ENCODE measurements at regions not wholly inside any gene's neighbourhood (a gene's known extent, or its start where the extent isn't known, plus 50 kb on each side); places are given as distances from the start of the nearest gene placed in this dataset.
"Not testable (repeated sequence)": the region's sequence is repeated elsewhere in the genome, so short reads cannot be mapped to it uniquely, and the experiment has no call there.

- Mint-ChIP-seq H3K4me1 (no peaks in the 10 kb centered on the region), H3K4me3 (no peak overlapping the region), H3K27me3 (no peaks in the 10 kb centered on the region), H3K9me3 (ENCODE audit: low read depth) (peaks cover 6% of the 10 kb centered on the region), H3K36me3 (ENCODE audit: low read depth) (no peaks in the 10 kb centered on the region), H3K27ac (no peak overlapping the region)
- POLR2A ChIA-PET = interaction anchor here (0.6 kb wide), 1 partner anchor 177 kb away, joined by 3 read pairs; no protein-coding TSS in a partner anchor
- ATAC-seq (no peak), DNase-seq (no peak)
- CTCF ChIA-PET = no interaction called here
- intact Hi-C loops (cut with DNase I, micrococcal nuclease) = no loop called here
Measured at GRCh38 chr1:95659588-95659987, 425.6 kb downstream of the RWDD3 start.

- no peak overlapping the region for H3K27ac Mint-ChIP-seq
- CTCF ChIA-PET = no interaction called here
- peaks cover 8% of the 10 kb centered on the region for H3K9me3 Mint-ChIP-seq (ENCODE audit: low read depth)
- intact Hi-C loops (cut with DNase I, micrococcal nuclease) = no loop called here
- no peak for ATAC-seq
- POLR2A ChIA-PET = no interaction called here
- H3K36me3 Mint-ChIP-seq (ENCODE audit: low read depth) = no peaks in the 10 kb centered on the region
- no peaks in the 10 kb centered on the region for H3K27me3 Mint-ChIP-seq
- DNase-seq = no peak
- H3K4me1 Mint-ChIP-seq = no peaks in the 10 kb centered on the region
- no peak overlapping the region for H3K4me3 Mint-ChIP-seq
Measured at GRCh38 chr1:95660736-95661135, 426.7 kb downstream of the RWDD3 start.

GRCh38 chr1:95663530-95663929 is 429.5 kb downstream of the RWDD3 start:
- CTCF ChIA-PET; intact Hi-C loops (cut with DNase I, micrococcal nuclease); H3K4me3 Mint-ChIP-seq; H3K27ac Mint-ChIP-seq; H3K27me3 Mint-ChIP-seq; DNase-seq; H3K4me1 Mint-ChIP-seq; ATAC-seq; H3K36me3 Mint-ChIP-seq (ENCODE audit: low read depth); H3K9me3 Mint-ChIP-seq (ENCODE audit: low read depth); POLR2A ChIA-PET: not testable (repeated sequence)

- Mint-ChIP-seq H3K4me3 (no peak overlapping the region), H3K4me1 (no peaks in the 10 kb centered on the region), H3K27ac (no peak overlapping the region), H3K36me3 (ENCODE audit: low read depth) (no peaks in the 10 kb centered on the region), H3K27me3 (no peaks in the 10 kb centered on the region), H3K9me3 (ENCODE audit: low read depth) (peaks cover 4% of the 10 kb centered on the region)
- intact Hi-C loops (cut with DNase I, micrococcal nuclease) = no loop called here
- DNase-seq = no peak
- ChIA-PET CTCF (no interaction called here), POLR2A (no interaction called here)
- no peak for ATAC-seq
Measured at GRCh38 chr1:95668165-95668564, 434.2 kb downstream of the RWDD3 start.

GRCh38 chr1:95669638-95670037 is 435.6 kb downstream of the RWDD3 start:
- H3K4me3 Mint-ChIP-seq; ATAC-seq; DNase-seq; intact Hi-C loops (cut with DNase I, micrococcal nuclease); H3K36me3 Mint-ChIP-seq (ENCODE audit: low read depth); H3K27ac Mint-ChIP-seq; POLR2A ChIA-PET; CTCF ChIA-PET; H3K4me1 Mint-ChIP-seq; H3K27me3 Mint-ChIP-seq; H3K9me3 Mint-ChIP-seq (ENCODE audit: low read depth): not testable (repeated sequence)

- Mint-ChIP-seq H3K4me3 (no peak overlapping the region), H3K36me3 (ENCODE audit: low read depth) (no peaks in the 10 kb centered on the region)
Measured at GRCh38 chr1:95671098-95671497, 437.1 kb downstream of the RWDD3 start.

GRCh38 chr1:95679262-95679661 is 445.3 kb downstream of the RWDD3 start:
- H3K9me3 Mint-ChIP-seq (ENCODE audit: low read depth) = peaks cover 3% of the 10 kb centered on the region
- no peak overlapping the region for H3K27ac Mint-ChIP-seq
- H3K4me3 Mint-ChIP-seq = no peak overlapping the region
- no peak for ATAC-seq
- DNase-seq = no peak
- H3K36me3 Mint-ChIP-seq (ENCODE audit: low read depth) = no peaks in the 10 kb centered on the region
- no peaks in the 10 kb centered on the region for H3K4me1 Mint-ChIP-seq
- ChIA-PET CTCF (no interaction called here), POLR2A (no interaction called here)
- H3K27me3 Mint-ChIP-seq = no peaks in the 10 kb centered on the region
- intact Hi-C loops (cut with DNase I, micrococcal nuclease) = no loop called here

More at GRCh38 chr1:95671098-95671497, 437.1 kb downstream of the RWDD3 start:
- CTCF ChIA-PET = no interaction called here
- intact Hi-C loops (cut with DNase I, micrococcal nuclease) = no loop called here
- POLR2A ChIA-PET = no interaction called here
- DNase-seq = no peak
- ATAC-seq = no peak
- no peaks in the 10 kb centered on the region for H3K27me3 Mint-ChIP-seq
- H3K9me3 Mint-ChIP-seq (ENCODE audit: low read depth) = peaks cover 3% of the 10 kb centered on the region
- no peaks in the 10 kb centered on the region for H3K4me1 Mint-ChIP-seq
- H3K27ac Mint-ChIP-seq = no peak overlapping the region

GRCh38 chr1:95685081-95685480 is 451.1 kb downstream of the RWDD3 start:
- Mint-ChIP-seq H3K27me3 (no peaks in the 10 kb centered on the region), H3K4me1 (no peaks in the 10 kb centered on the region), H3K36me3 (ENCODE audit: low read depth) (no peaks in the 10 kb centered on the region), H3K9me3 (ENCODE audit: low read depth) (peaks cover 3% of the 10 kb centered on the region), H3K27ac (no peak overlapping the region), H3K4me3 (no peak overlapping the region)
- no peak for ATAC-seq
- CTCF ChIA-PET = no interaction called here
- POLR2A ChIA-PET = no interaction called here
- DNase-seq = no peak
- intact Hi-C loops (cut with DNase I, micrococcal nuclease) = no loop called here

- Mint-ChIP-seq H3K4me1 (no peaks in the 10 kb centered on the region), H3K27ac (no peak overlapping the region), H3K9me3 (ENCODE audit: low read depth) (peaks cover 4% of the 10 kb centered on the region), H3K36me3 (ENCODE audit: low read depth) (no peaks in the 10 kb centered on the region), H3K27me3 (no peaks in the 10 kb centered on the region), H3K4me3 (no peak overlapping the region)
- ChIA-PET CTCF (no interaction called here), POLR2A (no interaction called here)
- ATAC-seq = no peak
- intact Hi-C loops (cut with DNase I, micrococcal nuclease) = no loop called here
- DNase-seq = no peak
Measured at GRCh38 chr1:95686217-95686616, 452.2 kb downstream of the RWDD3 start.

- Mint-ChIP-seq H3K4me1 (no peaks in the 10 kb centered on the region), H3K27ac (no peak overlapping the region), H3K27me3 (no peaks in the 10 kb centered on the region), H3K4me3 (no peak overlapping the region), H3K36me3 (ENCODE audit: low read depth) (no peaks in the 10 kb centered on the region), H3K9me3 (ENCODE audit: low read depth) (peaks cover 16% of the 10 kb centered on the region)
- ChIA-PET CTCF (no interaction called here), POLR2A (no interaction called here)
- intact Hi-C loops (cut with DNase I, micrococcal nuclease) = no loop called here
- DNase-seq = no peak
- no peak for ATAC-seq
Measured at GRCh38 chr1:95699149-95699953, 465.3 kb downstream of the RWDD3 start.

- H3K9me3 Mint-ChIP-seq (ENCODE audit: low read depth) = peaks cover 23% of the 10 kb centered on the region
- no peak overlapping the region for H3K27ac Mint-ChIP-seq
- ChIA-PET POLR2A (no interaction called here), CTCF (no interaction called here)
- no peaks in the 10 kb centered on the region for H3K27me3 Mint-ChIP-seq
- no peak for DNase-seq
- H3K36me3 Mint-ChIP-seq (ENCODE audit: low read depth) = no peaks in the 10 kb centered on the region
- no peaks in the 10 kb centered on the region for H3K4me1 Mint-ChIP-seq
- intact Hi-C loops (cut with DNase I, micrococcal nuclease) = no loop called here
- ATAC-seq = no peak
- no peak overlapping the region for H3K4me3 Mint-ChIP-seq
Measured at GRCh38 chr1:95701450-95702173, 467.6 kb downstream of the RWDD3 start.

- Mint-ChIP-seq H3K27me3 (no peaks in the 10 kb centered on the region), H3K4me3 (no peak overlapping the region), H3K36me3 (ENCODE audit: low read depth) (no peaks in the 10 kb centered on the region), H3K9me3 (ENCODE audit: low read depth) (peaks cover 28% of the 10 kb centered on the region), H3K4me1 (no peaks in the 10 kb centered on the region), H3K27ac (no peak overlapping the region)
- DNase-seq = no peak
- ATAC-seq = no peak
- CTCF ChIA-PET = no interaction called here
- intact Hi-C loops (cut with DNase I, micrococcal nuclease) = no loop called here
- POLR2A ChIA-PET = no interaction called here
Measured at GRCh38 chr1:95703046-95703445, 469.0 kb downstream of the RWDD3 start.

Data from activated CD4-positive, alpha-beta T cell treated with anti-CD3 and anti-CD28 coated beads for 36 hours (primary cell).